NCI-H2107 (cell line): ENCODE measurements at regions not wholly inside any gene's neighbourhood (a gene's known extent, or its start where the extent isn't known, plus 50 kb on each side); places are given as distances from the start of the nearest gene placed in this dataset.

Experiments
- DNase-seq: peaks from one replicate; lab custom pipeline; 2025; lab: John Stamatoyannopoulos, UW

DNA sequence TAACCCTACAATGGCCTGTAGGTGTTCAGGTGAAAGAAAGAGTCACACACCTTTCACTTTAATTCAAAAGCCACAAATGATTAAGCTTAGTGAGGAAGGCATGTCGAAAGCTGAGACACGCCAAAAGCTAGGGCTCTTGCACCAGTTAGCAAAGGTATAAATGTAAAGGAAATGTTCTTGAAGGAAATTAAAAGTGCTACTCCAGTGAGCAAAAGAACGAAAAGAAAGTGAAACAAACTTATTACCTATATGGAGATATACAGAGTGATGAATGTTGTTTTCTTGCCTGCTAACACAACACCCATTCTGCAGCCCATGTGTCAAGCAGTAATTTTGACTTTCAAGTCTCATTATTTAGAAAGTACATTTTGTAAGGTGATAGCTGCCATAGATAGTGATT lies 254.2 kb upstream of the SLC24A2 start:
- DNase-seq, result no peak

DNA sequence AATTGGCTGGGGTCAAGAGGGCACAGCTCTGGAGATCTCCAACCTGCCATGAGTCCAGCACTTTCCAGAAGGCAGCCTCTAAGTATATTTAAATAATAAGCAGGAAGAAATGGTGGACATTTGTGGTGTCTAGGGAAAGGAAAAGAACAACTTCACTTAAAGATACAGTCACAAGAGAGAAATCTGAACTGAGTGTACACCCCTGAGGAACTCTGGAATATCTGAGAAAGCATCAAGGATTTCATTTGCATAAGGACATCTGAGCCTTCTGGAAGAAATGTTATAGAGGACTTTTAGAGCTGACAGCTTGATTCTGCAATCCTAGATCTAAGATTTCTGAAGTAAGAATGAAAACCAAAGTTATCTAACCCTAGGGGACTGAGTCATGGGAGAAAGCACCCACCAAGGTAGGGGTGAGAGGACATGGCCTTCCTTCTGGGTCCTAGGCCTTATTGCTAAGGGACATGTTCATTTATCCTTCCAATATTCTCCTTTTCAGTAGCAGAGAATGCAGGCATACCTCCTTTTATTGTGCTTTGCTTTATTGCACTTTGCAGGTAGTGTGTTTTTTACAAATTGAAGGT lies 253.4 kb upstream of the SLC24A2 start:
- no peak for DNase-seq

DNA sequence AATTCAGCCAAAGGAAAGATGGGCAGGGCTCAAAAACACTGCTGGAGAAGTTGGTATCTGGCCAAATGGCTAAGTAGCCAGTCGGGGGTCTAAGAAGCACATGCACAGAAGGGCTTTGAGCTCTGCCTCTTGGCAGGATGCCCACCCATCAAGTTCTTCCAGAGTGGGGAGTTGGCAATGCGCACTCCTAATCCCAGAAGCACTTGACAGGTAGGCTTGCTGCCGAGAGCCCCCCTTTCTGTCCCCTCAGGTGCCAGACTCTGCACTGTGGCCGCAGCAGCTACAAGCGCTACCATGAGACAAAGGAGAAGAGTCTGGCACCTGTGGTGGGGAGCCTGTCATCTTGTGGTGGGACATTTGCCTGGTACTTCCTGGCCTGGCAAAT lies 252.9 kb upstream of the SLC24A2 start:
- DNase-seq, result no peak

DNA sequence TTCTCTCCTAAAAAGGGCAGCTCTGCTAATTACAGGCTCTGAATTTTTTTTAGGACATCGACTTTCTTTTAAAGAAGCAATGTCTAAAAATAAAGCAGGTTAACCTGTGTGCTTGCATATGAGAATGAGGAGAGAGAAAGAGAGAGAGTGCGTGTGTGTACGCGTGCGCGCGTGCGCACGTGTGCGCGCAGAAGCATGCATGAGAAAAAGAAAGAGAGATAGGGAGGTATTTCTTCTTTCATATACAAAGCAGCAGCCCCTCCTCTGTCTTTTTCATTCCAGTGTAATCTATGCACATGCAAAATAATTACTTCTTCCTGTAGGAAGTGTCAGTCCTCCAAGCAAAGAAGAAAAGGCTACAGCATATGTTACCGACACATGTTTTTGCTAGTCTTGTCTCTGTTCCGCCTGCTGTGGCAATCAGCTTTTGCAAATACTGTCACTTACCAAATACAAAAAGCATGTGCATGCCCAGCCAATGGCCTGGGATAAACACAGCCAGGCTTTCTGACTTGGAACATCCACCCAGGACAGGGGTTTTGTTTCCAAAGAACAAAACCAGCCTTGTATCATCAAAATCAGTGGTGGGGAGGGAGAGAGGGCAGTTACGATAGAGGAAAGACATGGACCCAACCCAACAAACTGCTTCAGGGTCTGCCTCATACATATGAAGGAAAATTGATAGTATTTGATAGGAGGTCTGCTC lies 252.3 kb upstream of the SLC24A2 start:
- DNase-seq, result no peak

DNA sequence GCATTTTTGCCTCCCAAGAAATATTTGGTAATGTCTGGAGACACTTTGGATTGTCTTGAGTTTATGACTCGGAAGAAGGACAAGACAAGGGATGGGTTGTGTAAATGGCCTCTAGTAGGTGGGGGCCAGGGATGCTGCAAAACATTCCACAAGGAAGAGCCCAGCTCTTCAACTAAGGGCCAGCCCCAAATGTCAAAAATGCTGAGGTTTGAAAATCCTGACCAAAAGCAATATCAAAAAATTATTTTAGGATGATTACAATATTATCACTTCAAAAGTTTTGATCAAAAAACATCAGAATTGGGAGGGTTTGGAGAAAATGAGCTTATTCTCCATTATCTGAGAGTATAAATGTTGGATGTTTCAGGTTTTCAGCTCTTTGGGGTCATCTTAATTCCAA lies 248.9 kb upstream of the SLC24A2 start:
- DNase-seq, result no peak

DNA sequence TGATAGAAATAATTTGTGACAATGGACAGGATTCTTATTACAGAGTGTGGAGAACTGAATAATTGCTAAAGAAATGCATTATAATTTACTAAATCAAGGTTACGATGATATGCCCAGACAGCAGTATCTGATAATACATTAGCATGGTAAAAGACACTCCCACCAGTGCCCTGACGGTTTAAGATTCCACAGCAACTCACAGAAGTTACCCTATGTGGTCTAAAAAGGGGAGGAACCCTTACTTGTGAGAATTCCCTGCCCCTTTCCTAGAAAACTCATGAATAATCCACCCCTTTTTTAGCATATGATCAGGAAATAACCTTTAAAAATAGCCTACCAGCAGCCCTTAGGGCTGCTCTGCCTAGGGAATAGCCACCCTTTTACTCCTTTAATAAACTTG lies 244.7 kb upstream of the SLC24A2 start:
- no peak for DNase-seq

DNA sequence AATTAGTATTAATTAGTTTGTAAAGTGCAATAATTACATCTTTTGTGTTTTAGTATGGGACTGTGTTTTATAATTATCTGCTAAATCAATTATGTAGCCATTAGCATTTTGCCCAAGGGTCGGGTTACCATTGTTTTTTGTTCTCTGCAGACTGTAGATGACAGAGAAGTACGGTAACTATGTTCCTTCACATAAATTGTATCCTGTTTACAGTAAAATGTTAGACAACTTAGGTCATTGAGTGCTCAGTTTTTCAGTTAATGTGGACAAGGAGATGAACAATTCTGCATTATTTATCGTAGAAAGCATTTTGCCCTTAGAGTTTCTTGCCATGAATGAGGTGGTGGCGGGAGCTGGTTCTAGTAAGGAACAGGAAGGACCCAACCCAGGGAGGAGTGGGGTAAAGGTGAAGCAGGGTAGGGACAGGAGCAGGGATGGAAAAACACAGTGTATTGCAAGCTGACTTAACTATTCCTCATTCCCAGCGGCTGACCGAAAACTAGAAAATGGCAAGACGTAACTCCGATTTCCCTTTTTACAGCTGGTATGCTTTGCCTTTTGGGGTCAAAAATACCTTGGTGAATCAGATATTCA lies 243.7 kb upstream of the SLC24A2 start:
- no peak for DNase-seq

DNA sequence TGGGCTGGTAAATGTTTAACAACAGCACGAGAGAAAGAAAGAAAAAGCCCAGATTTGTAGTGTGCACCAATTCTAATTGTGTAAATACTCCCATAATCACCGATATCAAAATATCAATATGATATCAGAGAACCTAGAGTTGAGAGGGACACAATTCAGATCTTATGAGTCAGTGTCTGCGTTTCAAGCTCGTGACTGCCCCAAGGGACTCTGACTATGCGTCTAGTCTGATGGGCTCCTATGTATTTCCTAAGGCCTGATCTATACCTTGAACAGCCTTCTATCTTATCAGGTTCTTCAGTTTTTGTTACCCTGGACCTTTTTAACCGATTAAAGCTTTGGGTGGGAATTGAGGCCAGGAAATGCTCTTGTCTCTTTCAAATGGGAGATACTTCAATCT lies 243.0 kb upstream of the SLC24A2 start:
- no peak for DNase-seq

DNA sequence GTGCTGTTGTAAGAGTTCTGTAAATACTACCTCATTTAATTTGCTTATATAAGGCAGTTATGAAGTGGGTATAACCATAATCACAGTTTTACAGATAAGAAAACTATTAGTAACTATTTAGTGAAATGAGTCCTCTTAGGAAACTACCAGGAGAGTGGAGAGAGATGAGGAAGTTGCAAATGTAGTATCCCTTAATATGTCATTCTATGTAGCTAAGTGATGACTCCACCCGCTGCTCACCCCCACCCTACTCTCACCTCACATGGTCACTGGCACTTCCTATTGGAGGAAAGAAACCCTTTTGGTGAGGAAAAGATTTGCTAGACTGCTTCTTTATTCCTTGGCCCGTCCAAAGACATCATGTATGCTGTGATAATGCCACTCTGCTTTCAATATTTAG lies 241.8 kb upstream of the SLC24A2 start:
- no peak for DNase-seq

DNA sequence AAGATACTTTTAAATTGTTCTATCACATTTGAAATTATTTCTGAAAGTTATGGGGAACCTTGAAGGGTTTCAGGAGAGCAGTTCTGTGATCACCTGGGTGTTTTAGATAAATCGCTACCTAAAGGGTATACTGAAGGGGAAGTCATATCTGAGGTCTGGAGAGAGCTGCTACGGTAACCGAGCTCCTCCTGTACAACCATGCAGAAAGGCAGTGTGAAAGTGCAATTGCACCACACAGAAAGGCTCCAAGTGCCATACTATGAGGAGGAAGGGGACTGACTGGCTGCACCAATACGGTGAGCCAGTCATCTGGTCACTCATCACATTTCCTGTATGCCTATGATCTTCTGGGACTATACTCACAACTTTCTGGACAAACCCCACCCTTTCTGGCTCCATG lies 241.4 kb upstream of the SLC24A2 start:
- no peak for DNase-seq

DNA sequence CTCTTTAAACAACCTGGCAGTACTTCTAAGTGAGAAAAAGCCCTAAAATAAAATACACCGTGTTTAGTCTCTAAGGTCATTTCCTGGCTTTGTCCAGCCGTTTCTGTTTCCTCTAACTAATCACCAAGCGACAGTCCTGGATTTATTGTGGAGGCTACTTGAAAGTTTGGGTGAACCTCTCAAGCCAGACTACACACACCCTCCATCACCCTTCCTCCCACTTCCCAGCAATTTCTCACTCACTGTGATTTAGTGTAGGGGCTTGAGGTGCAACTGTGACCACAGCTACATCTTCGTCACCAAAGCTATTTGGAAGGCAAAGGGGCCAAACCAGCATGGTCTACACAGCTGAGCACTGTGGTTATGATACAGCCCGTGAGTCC lies 240.0 kb upstream of the SLC24A2 start:
- DNase-seq, result no peak

DNA sequence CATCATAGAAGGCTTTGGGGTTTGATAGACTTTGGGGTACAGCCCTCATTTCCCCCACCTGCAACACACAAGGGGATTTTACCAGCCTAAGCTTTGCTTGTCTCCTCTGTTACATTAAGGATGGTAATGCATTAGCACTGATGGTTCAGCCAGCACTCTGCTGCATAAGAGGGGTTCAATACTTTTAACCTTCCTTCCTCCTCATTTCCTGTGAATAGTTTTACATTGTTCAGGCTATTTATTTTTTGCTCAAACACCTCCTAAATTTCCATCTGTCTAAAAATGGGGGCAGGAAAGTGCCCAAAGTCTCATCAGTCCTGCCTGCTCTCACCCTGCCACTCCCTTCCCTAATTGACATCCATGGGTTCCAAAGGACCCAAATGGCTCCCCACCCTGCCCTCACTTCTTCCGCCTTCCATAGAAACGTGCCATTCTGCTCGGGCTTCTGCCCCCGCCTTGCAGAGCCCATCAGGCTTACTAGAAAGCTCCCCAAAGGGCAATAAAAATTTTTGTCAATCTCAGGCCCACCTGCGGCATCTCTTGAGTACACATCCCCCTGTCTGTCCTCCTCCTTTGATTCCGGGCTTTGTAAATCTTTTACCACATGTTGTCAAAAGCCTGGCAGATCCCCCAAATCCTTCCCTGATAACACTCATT lies 239.5 kb upstream of the SLC24A2 start:
- no peak for DNase-seq

DNA sequence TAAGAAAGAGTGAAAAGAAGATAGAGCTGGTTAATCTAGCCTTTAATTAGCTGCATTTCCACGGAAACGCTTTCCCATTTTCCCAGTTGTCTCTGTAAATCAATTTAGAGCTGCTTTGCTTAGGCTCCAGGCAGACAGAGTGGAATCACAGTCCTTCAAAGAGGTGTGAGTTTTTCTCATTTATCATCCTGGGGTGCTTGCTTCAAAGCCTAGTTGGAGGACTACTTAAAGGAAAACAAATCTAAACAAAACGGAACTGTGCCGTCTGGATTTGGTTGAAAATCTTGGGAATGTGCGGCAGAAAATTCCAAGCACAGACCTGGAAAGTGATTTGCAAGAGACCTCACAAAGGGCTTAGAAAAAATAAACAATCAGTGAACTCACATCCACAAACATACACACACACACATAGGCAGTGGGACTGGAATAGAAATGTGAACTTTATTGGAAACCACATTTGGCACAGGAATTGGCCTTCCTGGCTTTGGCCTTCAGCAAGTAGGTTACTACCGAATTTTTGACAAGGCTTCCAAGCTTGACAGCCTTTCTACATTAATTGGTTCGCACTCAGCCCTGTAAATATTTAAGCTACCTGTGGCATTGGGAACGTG lies 235.2 kb upstream of the SLC24A2 start:
- DNase-seq, result no peak

DNA sequence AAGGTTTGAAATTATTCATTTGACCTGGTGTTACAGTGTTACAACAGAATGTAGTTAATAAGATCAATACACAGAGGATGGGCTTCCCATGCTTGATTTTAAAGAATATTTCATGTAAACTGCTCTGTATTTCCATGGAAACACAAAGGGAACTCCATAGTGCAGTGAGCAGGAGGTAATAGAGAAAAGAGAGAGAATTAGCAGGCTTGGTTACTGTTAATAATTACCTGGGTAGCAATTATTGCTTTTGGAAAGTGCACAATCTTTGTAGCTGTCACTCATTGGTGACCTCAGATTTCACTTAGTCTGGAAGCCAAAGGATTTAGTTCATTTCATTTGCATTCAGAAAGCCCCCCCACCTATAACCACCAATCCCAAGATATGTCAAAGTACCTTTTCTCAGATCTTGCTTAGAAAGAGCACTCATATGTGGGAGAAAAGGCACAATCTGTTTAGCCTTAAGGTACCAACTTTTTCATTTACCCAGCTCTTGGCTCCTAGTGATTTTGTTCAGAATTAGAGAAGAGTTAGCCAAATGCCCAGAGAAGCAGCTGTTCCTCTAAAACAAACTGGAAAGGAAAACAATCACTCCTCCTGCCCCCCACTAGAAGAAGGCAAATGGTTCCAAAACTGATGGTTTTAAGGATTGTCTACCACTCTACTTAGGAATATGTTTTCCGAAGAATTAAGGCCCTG lies 234.5 kb upstream of the SLC24A2 start:
- no peak for DNase-seq

DNA sequence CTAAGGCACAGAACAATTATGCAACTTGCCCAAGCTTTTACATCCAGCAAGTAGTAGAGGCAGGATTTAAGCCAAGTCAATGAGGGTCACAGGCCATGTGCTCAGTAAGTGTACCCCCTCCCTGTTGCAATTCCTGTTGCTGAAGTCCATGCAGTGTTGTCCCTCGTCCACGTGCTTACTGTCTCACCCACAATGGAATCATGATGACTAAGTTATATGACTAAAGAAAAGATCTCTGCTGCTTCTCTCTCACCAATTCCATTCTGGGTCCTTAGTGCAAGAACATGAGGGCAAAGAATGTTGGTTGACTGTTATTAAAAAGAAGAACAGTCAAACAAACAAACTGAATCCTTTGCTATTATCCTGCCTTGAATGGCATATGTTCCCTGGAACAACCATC lies 233.6 kb upstream of the SLC24A2 start:
- no peak for DNase-seq

DNA sequence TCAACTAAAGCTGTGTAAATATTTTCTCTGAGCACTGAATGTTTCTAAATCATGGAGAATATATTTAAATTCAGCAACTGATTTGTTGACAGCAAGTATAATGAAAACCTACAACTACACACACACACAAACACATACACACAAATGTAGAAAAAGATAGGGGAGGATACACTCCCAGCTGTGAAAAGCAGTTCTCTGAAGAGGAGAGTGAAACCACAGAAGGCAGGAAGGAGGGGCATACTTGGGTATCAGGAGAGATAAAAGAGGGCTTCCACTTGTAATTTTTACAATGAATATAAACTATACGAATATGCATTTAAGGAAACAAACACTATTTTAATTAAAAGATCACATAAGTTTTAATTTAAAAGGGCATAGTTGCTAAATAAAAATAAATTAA lies 227.8 kb upstream of the SLC24A2 start:
- DNase-seq, result no peak

DNA sequence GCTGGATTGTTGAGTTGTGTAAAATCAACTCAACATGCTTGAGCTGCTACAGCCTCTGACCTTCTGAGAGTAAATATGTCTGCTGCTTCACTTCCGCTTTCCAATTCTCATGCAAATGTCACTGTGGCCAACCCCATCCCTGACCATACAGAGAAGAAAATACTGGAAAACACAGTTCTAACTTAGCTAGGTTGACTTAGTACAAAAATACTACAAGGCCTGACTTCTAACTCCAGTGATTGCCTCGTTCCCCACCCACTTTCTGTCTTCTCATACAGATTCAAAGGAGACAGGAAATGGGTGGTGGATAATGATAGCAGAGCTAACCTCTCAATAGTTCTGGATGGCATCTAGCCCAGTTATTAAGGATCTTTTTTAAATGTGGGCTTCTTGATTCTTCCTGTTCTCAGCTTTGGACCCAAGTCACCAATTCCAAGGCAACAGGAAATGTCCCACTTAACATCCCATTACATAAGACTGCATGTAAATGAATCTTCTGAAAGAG lies 226.6 kb upstream of the SLC24A2 start:
- DNase-seq, result no peak

DNA sequence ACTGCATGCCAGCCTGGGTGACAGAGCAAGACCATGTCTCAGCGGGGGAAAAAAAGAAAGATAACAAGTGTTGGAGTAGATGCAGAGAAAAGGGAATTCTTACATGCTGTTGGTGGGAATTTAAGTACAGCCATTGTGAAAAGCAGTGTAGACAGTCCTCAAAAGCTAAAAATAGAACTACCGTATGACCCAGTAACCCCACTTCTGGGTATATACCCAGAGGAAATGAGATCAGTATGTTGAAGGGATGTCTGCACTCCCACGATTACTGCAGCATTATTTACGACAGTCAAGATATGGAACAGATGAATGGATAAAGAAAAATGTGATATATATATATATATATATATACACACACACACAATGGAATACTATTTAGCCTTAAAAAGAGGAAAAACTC lies 225.3 kb upstream of the SLC24A2 start:
- no peak for DNase-seq

DNA sequence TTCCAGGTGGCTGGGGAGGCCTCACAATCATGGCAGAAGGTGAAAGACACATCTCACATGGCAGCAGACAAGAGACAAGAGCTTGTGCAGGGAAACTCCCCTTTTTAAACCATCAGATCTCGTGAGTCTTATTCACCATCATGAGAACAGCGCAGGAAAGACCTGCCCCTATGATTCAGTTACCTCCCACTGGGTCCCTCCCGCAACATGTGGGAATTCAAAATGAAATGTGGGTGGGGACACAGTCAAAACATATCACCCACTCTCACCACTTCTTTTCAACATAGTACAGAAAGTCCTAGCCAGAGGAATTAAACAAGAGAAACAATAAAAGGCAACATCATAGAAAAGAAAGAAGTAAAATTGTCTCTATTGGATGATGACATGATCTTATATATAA lies 223.4 kb upstream of the SLC24A2 start:
- no peak for DNase-seq

DNA sequence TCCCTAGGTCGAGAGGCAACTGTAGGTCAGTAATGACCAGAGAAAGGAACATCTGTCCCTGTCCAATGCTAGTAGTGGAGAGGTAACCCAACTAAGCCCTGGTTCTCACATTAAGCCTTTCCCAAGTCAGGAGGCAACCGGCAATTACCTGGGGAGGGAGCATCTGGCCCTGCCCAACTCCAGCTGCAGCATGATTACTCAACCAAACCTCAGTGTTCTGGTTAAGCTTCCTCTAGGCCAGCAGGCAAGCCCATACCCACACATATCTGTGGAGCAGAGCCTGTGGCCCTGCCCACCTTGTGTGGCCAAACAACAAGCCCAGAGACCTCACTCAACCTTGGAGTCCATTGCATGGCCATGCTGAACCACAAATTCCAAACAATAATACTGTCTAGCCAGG lies 220.8 kb upstream of the SLC24A2 start:
- DNase-seq, result no peak

DNA sequence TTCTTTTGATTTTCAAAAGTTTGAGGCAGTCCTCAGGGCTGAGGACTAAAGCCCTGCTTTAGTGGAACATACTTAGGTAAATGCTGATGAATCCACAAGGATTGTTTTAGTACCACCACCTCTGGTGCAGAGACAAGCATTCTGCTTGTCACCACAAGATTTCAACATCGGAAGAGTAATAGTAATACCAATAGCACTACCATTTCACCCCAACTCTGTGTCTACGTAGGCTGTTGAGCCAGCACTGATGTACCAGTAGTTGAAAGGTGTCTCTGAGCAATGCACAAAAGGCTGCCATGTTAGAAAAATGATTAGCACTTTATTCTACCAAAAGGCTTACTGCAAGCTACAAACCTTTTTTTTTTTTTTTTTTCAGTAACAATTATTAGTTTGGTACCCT lies 213.2 kb upstream of the SLC24A2 start:
- DNase-seq, result no peak

DNA sequence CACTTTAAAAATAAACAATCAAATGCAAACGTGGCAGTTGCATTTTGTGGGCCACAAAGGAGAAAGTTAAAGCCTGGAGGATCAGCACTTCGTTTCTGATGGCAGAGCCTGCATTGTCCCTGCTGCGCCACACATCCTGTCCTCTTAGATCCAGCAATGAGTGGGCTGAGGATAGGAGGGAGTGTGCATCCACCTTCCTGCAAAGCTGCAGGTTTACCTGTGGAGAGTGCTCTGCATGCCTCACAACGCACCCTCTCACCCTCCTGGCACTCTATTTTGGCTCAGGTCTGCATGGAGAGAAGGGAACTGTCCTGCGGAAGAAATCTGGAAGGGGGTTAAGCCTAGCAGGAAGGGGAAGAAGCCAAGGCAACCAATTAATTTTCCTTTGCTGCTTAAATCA lies 212.2 kb upstream of the SLC24A2 start:
- DNase-seq, result no peak
